Endothelial cell (in vitro differentiated cells): ENCODE measurements at regions not wholly inside any gene's neighbourhood (a gene's known extent, or its start where the extent isn't known, plus 50 kb on each side); places are given as distances from the start of the nearest gene placed in this dataset.

ENCODE experiments used
- DNase-seq: peaks from one replicate; pipeline ENCODE4 v3.0.0; 2021; ENCODE audit warnings: low spot score
- H3K27ac Mint-ChIP-seq: one replicate; pipeline ENCODE4 v1.8.0; 2021; ENCODE audit warnings: mixed read lengths, inconsistent platforms; ENCODE audit not compliant: unreplicated experiment
- H3K27me3 Mint-ChIP-seq: one replicate; pipeline ENCODE4 v1.8.0; 2021; ENCODE audit warnings: mild to moderate bottlenecking, moderate library complexity, mixed read lengths, inconsistent platforms; ENCODE audit not compliant: unreplicated experiment
- H3K36me3 Mint-ChIP-seq: one replicate; pipeline ENCODE4 v1.8.0; 2021; ENCODE audit warnings: mild to moderate bottlenecking, low read depth, mixed read lengths, inconsistent platforms; ENCODE audit not compliant: unreplicated experiment
- H3K4me1 Mint-ChIP-seq: one replicate; pipeline ENCODE4 v1.8.0; 2021; ENCODE audit warnings: mild to moderate bottlenecking, mixed read lengths, inconsistent platforms; ENCODE audit not compliant: unreplicated experiment
- H3K4me3 Mint-ChIP-seq: one replicate; pipeline ENCODE4 v1.8.0; 2021; ENCODE audit warnings: mild to moderate bottlenecking, mixed read lengths, inconsistent platforms; ENCODE audit not compliant: unreplicated experiment
- H3K9me3 Mint-ChIP-seq: one replicate; pipeline ENCODE4 v1.8.0; 2021; ENCODE audit warnings: mixed read lengths, inconsistent platforms; ENCODE audit not compliant: unreplicated experiment
- TF ChIP-seq, protein P1 (sequence below): fragments of 200-600 bp; sonication (generic); IDR thresholded peaks from one replicate; pipeline ENCODE4 v1.5.0; 2021; ENCODE audit warnings: antibody characterized with exemption; ENCODE audit not compliant: unreplicated experiment

DNA sequence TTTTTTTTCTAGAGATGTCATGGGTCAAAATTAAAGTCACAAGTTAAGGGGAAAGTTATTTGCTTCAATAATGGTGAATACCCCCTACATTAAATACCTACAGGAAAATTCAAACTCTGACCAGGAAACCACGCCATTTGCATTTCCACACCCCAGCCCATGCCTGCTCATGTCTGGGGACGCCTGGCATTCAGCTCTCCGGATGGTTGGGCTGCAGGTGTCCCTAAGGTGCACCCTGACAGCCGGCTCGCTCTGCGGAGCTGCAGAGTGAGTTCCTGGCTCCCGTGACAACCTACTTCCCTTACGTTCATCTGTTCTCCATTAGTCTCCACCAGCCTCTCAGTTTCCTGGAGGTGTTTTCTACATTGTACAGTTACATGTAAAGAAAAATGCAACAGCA lies 122.7 kb upstream of the RIOK3 start:
- no peaks in the 10 kb centered on the region for H3K9me3 Mint-ChIP-seq
- H3K4me3 Mint-ChIP-seq, result peak overlapping the region; percentile 21
- H3K27me3 Mint-ChIP-seq, result no peaks in the 10 kb centered on the region
- H3K4me1 Mint-ChIP-seq, result peaks cover 7% of the 10 kb centered on the region
- TF ChIP-seq, protein P1, sequence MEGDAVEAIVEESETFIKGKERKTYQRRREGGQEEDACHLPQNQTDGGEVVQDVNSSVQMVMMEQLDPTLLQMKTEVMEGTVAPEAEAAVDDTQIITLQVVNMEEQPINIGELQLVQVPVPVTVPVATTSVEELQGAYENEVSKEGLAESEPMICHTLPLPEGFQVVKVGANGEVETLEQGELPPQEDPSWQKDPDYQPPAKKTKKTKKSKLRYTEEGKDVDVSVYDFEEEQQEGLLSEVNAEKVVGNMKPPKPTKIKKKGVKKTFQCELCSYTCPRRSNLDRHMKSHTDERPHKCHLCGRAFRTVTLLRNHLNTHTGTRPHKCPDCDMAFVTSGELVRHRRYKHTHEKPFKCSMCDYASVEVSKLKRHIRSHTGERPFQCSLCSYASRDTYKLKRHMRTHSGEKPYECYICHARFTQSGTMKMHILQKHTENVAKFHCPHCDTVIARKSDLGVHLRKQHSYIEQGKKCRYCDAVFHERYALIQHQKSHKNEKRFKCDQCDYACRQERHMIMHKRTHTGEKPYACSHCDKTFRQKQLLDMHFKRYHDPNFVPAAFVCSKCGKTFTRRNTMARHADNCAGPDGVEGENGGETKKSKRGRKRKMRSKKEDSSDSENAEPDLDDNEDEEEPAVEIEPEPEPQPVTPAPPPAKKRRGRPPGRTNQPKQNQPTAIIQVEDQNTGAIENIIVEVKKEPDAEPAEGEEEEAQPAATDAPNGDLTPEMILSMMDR, result no peak
- no peak for DNase-seq
- H3K27ac Mint-ChIP-seq, result no peak overlapping the region
- H3K36me3 Mint-ChIP-seq, result peaks cover 8% of the 10 kb centered on the region

DNA sequence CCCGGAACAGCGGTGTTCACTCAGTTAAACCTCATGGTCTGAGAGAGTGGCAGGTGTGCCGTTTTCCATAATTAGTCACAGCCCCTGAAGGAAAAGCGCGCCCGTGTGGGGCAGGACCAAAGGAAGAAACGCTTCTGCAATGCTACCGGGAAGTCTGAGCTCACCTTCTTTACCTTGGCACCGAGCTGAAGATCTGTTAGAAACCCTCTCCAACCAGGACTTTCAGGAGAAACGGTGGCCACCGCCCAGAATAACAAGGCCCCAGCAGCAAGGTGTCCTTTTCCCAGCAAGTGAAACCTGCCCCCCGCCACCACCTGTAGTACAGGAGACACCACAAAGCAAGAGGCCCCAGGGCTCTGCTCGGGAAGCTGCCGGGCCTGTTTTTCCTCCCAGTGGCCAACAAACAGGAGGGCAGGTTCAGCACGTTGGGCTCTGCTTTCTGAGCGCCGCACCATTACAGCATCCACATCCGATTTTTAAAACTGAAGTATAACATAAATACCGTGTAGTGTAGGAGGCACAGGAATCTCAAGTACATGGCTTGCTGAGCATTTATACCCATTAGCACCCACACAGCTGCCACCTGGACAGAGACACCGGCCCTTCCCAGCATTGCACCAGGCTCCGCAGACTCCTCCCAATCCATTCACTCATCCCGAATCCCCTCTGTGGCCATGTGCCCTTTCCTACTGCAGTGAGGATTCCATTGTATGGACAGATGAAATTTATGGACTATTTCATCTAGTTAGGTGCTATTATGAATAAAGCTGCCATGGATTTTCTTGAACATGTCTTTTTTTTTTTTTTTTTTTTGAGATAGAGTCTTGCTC lies 121.8 kb upstream of the RIOK3 start:
- Mint-ChIP-seq H3K4me1 (peaks cover 16% of the 10 kb centered on the region), H3K27ac (no peak overlapping the region), H3K9me3 (no peaks in the 10 kb centered on the region), H3K27me3 (no peaks in the 10 kb centered on the region), H3K4me3 (no peak overlapping the region), H3K36me3 (peaks cover 8% of the 10 kb centered on the region)
- TF ChIP-seq, protein P1, result no peak
- DNase-seq, result no peak

DNA sequence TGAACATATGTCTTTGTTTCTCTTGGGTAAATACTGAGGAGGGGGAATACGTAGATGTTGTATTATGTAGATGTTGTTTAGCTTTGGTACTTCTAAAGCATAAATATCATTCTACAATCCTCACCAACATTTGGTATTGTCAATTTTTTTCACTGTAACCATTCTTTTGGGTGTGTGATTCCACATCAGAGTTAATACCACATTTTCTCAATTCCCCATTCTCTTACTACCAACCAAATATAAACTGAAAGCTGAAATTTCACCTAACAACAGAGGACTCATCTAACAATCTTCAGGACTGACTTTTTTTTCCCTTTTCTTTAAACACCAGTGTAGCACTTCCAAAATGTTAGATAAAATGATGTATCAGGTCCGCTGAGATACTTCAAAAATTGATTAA lies 120.7 kb upstream of the RIOK3 start:
- Mint-ChIP-seq H3K4me1 (peaks cover 22% of the 10 kb centered on the region), H3K9me3 (no peaks in the 10 kb centered on the region), H3K27ac (no peak overlapping the region), H3K27me3 (no peaks in the 10 kb centered on the region), H3K36me3 (peaks cover 8% of the 10 kb centered on the region), H3K4me3 (no peak overlapping the region)
- TF ChIP-seq, protein P1, result no peak
- DNase-seq, result no peak

DNA sequence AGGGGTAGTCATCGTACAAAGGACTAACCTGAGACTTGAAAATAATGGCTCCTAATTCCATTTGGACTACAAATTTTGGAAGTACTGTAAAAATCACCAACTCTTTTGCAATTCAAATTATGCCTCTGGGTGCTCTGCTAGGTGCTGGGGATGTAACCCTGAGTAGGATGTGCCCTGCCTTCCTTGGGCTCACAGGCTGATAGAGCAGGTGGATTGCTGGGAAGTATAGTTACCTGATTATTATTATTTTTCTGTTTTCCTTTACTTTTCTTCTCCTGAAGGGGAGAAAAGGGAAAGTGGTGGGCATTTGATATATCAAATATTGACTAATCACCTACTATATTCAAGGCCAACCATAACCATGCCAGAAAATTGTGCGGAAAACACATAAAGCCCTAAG lies 119.3 kb upstream of the RIOK3 start:
- Mint-ChIP-seq H3K4me1 (peaks cover 19% of the 10 kb centered on the region), H3K36me3 (peaks cover 8% of the 10 kb centered on the region)
- TF ChIP-seq, protein P1, result no peak

DNA sequence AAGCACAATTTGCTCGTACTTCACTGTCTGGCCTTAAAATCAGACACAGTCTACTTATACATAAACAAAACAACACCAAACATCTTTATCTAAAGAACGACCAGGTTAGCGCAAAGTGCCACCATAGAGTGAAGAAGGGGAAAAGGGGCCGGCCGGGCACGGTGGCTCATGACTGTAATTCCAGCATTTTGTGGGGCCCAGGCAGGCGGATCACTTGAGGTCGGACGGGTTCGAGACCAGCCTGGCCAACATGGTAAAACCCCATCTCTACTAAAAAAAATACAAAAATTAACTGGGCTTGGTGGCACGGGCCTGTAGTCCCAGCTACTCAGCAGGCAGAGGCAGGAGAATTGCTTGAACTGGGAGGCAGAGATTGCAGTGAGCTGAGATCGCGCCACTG lies 118.5 kb upstream of the RIOK3 start:
- no peak overlapping the region for H3K4me3 Mint-ChIP-seq
- no peaks in the 10 kb centered on the region for H3K27me3 Mint-ChIP-seq
- H3K36me3 Mint-ChIP-seq, result peaks cover 5% of the 10 kb centered on the region
- no peak for DNase-seq
- peaks cover 19% of the 10 kb centered on the region for H3K4me1 Mint-ChIP-seq
- H3K9me3 Mint-ChIP-seq, result no peaks in the 10 kb centered on the region
- TF ChIP-seq, protein P1, result no peak
- H3K27ac Mint-ChIP-seq, result no peak overlapping the region

More for the DNA sequence above, 119.3 kb upstream of the RIOK3 start:
- H3K27me3 Mint-ChIP-seq, result no peaks in the 10 kb centered on the region
- no peak for DNase-seq
- H3K4me3 Mint-ChIP-seq, result no peak overlapping the region
- no peaks in the 10 kb centered on the region for H3K9me3 Mint-ChIP-seq
- H3K27ac Mint-ChIP-seq, result no peak overlapping the region
